Germinal center (tissue), 1 donor: ENCODE measurements at regions not wholly inside any gene's neighbourhood (a gene's known extent, or its start where the extent isn't known, plus 50 kb on each side); places are given as distances from the start of the nearest gene placed in this dataset.
"Not testable (repeated sequence)": the region's sequence is repeated elsewhere in the genome, so short reads cannot be mapped to it uniquely, and the experiment has no call there.

Experiments
- DNase-seq: peaks from one replicate; pipeline ENCODE4 v3.0.0; 2012; ENCODE audit warnings: mixed read lengths, low spot score

- peak; percentile 3 for DNase-seq
These were observed 354.6 kb upstream of the SETBP1 start for GRCh38 chr18:44325903-44326635.

- no peak for DNase-seq
These were observed 348.8 kb upstream of the SETBP1 start for GRCh38 chr18:44331656-44332570.

GRCh38 chr18:44341759-44342158 lies 338.9 kb upstream of the SETBP1 start:
- no peak for DNase-seq

GRCh38 chr18:44342162-44342561 lies 338.5 kb upstream of the SETBP1 start:
- DNase-seq: no peak

GRCh38 chr18:44342946-44343345 lies 337.7 kb upstream of the SETBP1 start:
- no peak for DNase-seq

GRCh38 chr18:44343570-44343969 lies 337.1 kb upstream of the SETBP1 start:
- DNase-seq: no peak

- DNase-seq: no peak
These were observed 324.0 kb upstream of the SETBP1 start for GRCh38 chr18:44356566-44357157.

GRCh38 chr18:44358402-44358801 lies 322.3 kb upstream of the SETBP1 start:
- no peak for DNase-seq

- not testable (repeated sequence) for DNase-seq
These were observed 320.9 kb upstream of the SETBP1 start for GRCh38 chr18:44359741-44360140.

- not testable (repeated sequence) for DNase-seq
These were observed 318.5 kb upstream of the SETBP1 start for GRCh38 chr18:44362213-44362612.

- no peak for DNase-seq
These were observed 309.8 kb upstream of the SETBP1 start for GRCh38 chr18:44370861-44371260.

GRCh38 chr18:44374966-44375365 lies 305.7 kb upstream of the SETBP1 start:
- DNase-seq: no peak

- DNase-seq: no peak
These were observed 294.3 kb upstream of the SETBP1 start for GRCh38 chr18:44386401-44386800.

GRCh38 chr18:44388329-44388728 lies 292.4 kb upstream of the SETBP1 start:
- DNase-seq: no peak

GRCh38 chr18:44392933-44393332 lies 287.8 kb upstream of the SETBP1 start:
- no peak for DNase-seq

- DNase-seq: no peak
These were observed 287.3 kb upstream of the SETBP1 start for GRCh38 chr18:44393406-44393805.

- no peak for DNase-seq
These were observed 284.1 kb upstream of the SETBP1 start for GRCh38 chr18:44396550-44396949.

GRCh38 chr18:44409071-44409470 lies 271.6 kb upstream of the SETBP1 start:
- DNase-seq: no peak

- DNase-seq: no peak
These were observed 271.2 kb upstream of the SETBP1 start for GRCh38 chr18:44409515-44409914.

GRCh38 chr18:44410740-44411139 lies 269.9 kb upstream of the SETBP1 start:
- no peak for DNase-seq

- DNase-seq: no peak
These were observed 269.3 kb upstream of the SETBP1 start for GRCh38 chr18:44411262-44411905.

GRCh38 chr18:44411976-44412375 lies 268.7 kb upstream of the SETBP1 start:
- no peak for DNase-seq
